ENCODE measurements at regions not wholly inside any gene's neighbourhood (a gene's known extent, or its start where the extent isn't known, plus 50 kb on each side); places are given as distances from the start of the nearest gene placed in this dataset.
A peak's percentile ranks its signal among the peaks of the same experiment; 100 is the strongest.

DNA sequence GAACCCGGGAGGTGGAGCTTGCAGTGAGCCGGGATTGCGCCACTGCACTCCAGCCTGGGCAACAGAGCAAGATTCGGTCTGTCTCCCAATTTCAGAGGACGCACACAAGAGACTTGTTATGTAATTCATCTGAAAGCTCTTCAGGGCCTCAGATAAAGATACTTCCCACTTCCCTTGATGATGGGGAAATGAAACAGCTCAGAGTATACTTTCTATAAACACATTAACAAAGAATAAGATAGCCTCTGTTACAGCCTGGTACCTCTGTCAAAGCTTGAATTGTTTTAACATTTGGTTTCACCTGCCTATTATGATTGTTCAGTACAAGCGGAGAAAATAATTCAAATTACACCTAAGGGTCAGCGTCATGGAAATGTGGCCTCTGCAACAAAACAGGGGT lies 622.9 kb upstream of the ADGRL4 start:
- no peak for DNase-seq (ENCODE audit: low read depth)
- no peak overlapping the region for H3K4me3 ChIP-seq (ENCODE audit: low read depth, low read length)

DNA sequence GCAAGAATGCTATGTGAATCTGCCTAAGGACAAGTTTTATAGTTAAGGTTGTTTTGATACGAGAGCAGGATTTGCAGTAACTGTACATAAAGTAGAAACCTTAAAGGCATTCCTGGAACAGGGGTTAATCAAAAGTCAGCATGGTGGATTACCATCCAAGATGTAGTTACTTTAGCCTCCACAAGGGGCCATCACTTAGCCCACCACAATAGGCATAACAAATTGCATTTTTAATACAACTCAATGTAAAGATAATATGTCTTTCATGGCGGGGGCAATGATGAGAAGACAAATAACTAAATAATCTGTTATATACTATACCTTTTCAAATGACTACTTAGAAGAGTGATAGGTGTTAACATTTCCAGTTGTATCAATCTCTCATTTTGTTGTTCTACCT lies 611.2 kb upstream of the ADGRL4 start:
- no peak for DNase-seq (ENCODE audit: low read depth)
- no peak overlapping the region for H3K4me3 ChIP-seq (ENCODE audit: low read depth, low read length)

DNA sequence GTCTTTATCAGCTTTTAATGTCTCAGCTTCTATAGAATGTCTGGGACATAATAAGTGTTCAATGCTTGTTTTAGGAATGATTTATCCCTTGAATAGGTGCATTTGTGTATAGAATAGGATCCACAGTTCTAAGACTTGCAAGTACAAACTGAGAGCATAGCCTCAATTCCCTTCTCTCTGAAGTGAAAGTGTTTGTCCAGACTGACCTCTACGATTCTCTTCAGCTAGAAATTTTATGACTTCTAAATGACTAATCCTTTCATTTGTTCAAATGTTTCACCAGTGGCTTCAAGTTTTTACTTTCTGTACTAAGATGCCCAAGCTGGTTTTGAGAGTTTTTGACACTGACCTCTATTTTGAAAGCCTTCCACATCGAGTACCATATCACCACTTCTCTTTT lies 608.2 kb upstream of the ADGRL4 start:
- H3K4me3 ChIP-seq (ENCODE audit: low read depth, low read length) = no peak overlapping the region
- peak; percentile 23 for DNase-seq (ENCODE audit: low read depth)

DNA sequence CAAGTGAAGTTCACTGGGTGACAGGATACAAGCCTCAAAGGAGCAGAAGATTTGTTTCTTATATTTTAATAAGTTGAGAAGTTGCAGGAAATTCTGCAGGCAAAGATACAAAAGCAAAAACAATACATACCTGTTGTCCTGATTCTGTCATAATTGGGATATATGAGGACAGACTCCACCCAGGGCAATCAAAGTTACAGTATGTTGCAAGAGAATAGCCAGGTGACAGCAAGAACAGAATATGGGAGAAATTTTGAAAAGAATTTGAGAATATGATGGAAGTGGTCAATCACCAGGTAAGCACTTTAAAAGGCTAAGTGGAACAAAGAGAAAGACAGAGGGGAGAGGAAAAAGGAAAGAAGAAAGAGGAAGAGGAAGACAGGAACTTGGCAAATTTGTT lies 607.6 kb upstream of the ADGRL4 start:
- no peak overlapping the region for H3K4me3 ChIP-seq (ENCODE audit: low read depth, low read length)
- DNase-seq (ENCODE audit: low read depth) = no peak

DNA sequence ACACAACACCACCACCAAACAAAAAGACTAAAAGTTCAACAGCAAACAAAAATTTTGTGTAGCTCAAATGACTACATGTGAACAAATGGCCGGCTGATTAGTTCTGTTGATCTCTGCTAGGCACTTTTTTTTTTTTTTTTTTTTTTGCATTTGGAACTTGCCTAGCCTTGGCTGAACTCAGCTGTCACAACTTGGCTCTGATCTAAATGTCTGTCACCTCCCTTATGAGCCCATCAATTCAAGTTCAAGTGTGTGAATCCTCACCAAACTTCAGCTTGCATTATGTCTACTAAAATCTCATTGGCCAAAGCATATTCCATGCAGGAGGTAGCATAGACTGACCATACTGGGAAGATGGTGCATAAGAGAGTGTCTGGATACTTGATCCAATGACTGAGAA lies 606.5 kb upstream of the ADGRL4 start:
- DNase-seq (ENCODE audit: low read depth) = no peak
- no peak overlapping the region for H3K4me3 ChIP-seq (ENCODE audit: low read depth, low read length)

DNA sequence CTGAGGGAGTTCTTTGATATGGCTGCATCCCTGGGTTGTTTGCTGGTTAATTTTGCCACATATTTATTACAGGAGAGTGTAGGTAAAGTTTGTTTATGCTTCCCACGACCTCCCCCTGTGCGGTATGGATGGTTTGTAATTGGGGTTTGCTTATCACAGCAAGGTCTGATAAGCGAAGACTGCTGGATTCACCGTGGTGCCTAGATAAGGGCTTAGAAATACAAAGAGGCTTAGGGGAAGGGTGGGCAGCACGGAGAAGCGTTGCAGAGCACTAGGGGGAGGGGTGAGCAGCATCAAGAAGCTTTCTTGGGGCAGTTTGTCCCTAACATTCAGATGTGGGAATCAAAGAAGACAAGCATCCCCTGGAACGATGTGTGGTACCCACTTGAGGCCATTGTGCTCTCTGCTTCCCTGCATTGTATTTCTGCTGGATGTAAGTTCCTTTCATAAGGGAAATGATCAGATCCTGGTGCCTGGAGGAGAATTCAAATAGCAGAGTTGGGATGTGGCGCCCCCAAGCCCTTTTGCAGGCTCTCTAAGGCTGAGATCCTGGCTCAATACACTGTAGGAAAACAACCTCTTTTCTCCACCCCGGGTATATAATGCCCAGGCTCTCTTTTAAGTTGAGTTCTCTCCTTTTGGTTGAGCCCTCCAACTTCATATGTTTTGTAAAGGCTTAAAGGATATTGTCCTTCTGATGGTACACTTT lies 598.1 kb upstream of the ADGRL4 start:
- no peak for DNase-seq (ENCODE audit: low read depth)
- H3K4me3 ChIP-seq (ENCODE audit: low read depth, low read length) = no peak overlapping the region

DNA sequence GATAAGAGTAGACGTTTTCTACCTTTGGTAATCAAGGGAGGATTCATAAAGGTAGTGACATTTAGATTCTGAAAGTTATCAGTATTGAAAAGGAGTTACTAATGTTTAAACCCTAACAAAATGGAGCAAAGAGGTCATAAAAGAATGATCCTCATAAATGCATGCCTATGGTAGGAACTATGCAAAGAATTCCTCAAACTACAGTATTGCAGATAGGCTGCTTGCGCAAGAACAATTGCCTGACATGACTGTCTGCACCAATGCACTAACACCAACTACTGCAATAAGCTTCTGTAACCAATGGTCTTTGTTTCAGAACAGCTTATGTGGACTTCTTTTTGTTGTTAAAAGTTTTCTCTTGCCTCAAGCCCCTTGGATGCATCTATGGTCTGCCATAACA lies 597.3 kb upstream of the ADGRL4 start:
- peak; percentile 56 for DNase-seq (ENCODE audit: low read depth)

DNA sequence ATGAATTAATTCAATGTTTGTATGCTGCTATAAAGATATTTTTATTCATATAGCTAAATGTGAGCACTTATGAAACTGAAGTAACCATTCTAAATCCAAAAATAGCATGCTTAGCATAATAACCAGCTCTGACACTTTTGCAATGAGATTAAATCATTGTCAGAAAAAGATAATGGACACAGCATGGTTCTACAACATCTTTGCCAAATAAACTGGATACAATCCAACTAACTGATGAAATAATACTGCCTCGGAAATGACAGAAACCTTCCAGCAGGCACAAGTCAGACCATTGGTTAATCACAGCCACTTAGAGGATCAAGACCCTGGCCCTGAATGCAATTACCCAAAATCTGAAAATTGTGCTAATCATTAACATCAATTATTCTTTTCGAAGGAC lies 592.7 kb upstream of the ADGRL4 start:
- H3K4me3 ChIP-seq (ENCODE audit: low read depth, low read length) = no peak overlapping the region
- DNase-seq (ENCODE audit: low read depth) = no peak

More for the DNA sequence above, 597.3 kb upstream of the ADGRL4 start:
- no peak overlapping the region for H3K4me3 ChIP-seq (ENCODE audit: low read depth, low read length)

DNA sequence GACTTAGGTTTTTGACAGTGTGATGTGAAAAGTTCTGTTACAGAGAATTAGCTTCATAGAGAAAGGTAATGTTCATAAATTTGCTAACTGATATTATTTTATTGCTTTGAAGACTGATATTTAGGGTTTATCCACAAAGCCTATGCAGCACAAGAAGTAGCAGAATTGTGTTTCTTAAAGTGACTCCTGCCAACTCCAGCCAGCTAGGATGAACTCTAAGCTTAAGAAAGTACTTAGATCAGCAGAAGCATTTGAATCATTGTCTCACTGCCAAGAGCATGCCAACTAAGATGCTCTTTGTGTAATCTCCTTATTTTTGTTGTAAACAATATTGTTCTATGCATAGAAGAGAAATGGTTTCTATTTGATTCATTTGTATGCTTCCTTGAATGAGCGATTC lies 589.4 kb upstream of the ADGRL4 start:
- DNase-seq (ENCODE audit: low read depth) = no peak
- no peak overlapping the region for H3K4me3 ChIP-seq (ENCODE audit: low read depth, low read length)

DNA sequence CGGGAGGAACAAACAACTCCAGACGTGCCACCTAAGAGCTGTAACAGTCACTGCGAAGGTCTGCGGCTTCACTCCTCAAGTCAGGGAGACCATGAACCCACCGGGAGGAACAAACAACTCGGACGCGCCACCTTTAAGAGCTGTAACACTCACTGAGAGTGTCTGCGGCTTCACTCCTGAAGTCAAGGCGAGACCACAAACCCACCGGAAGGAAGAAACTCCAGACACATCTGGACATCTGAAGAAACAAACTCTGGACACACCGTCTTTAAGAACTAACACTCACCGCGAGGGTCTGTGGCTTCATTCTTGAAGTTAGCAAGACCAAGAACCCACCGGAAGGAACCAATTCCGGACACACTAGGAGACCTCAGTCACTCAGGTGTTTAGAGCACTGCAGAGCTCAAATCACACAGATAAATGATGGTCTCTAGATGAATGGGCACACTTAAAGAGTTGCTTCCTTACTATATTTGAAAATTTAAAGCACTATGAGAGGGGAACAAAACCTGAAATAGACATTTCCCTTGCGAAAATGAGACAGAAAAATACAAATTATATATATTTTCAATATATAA lies 587.7 kb upstream of the ADGRL4 start:
- H3K4me3 ChIP-seq (ENCODE audit: low read depth, low read length) = no peak overlapping the region
- DNase-seq (ENCODE audit: low read depth) = no peak

DNA sequence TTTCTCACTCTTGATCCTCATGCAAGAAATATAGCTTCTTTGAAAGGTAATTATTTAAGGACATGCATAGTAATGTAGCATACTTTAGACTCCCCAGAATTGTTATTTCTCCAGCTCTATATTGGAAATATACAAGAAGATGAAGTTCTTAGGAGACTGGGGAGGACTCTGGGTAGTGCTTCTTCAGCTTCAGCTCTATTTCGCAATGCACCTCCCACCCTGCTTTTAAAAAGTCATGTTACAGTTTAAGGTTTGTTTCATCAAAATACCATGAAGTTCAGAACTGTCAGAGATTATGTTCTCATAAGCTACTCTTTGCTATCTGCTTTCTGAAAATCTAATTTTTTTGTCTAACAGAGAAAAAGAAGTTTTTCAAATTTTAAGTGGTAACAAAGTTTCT lies 586.2 kb upstream of the ADGRL4 start:
- no peak for DNase-seq (ENCODE audit: low read depth)
- no peak overlapping the region for H3K4me3 ChIP-seq (ENCODE audit: low read depth, low read length)

DNA sequence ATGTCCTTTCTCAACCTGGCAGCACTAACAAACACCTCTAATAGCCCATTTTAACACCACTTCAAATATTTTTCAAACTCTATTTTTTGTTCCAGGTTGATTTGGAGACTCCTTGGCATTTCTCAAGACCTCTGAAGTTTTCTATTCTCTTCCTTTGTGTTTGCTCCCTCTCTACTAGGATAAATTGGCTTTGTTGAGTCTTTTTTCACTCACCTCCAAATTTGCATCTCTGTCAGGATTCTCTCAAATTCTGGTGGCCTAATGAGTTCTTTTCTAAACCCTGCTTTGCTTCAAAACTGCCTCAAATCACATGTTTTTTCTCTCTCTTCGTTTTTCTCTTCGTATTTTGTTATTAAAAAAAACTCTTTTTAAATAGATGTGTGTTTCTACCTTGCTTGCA lies 582.2 kb upstream of the ADGRL4 start:
- no peak for DNase-seq (ENCODE audit: low read depth)
- no peak overlapping the region for H3K4me3 ChIP-seq (ENCODE audit: low read depth, low read length)

DNA sequence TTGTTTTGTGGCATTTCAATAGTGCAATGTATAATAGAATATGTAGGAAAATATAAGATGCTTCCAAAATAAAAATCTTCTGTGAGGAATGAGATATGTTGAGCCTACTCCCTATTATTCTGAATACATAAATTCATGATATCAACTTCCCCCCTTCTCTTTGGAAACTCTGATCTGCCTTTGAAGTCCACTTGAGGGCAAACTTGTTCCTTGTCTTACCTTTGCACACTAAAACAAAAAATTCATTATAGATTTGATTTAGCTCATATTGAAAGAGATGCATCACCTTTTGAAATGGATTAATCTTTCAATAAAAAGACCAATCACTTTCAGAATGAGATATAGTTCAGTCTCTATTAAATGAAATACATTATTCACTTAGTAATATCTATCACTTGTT lies 580.7 kb upstream of the ADGRL4 start:
- no peak overlapping the region for H3K4me3 ChIP-seq (ENCODE audit: low read depth, low read length)

DNA sequence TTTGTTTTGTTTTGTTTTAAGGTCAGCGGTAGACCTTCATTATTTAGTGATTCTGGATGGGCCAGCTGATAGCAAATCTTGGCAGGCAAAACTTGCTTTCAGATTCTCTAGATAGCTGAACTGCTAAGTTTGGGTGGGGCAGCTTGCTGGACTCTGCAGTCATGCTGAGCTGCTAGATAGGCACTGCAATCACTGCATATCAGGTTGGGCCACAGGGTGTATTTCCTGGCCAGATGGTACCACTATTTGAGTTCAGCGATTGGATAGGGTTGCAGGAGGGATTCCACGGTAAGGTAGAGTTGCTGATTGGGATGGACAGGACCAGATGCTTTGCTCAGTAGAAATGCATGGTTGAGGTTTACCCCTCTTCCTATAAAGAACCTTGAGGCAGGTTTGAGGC lies 579.3 kb upstream of the ADGRL4 start:
- H3K4me3 ChIP-seq (ENCODE audit: low read depth, low read length) = no peak overlapping the region
- no peak for DNase-seq (ENCODE audit: low read depth)

More for the DNA sequence above, 580.7 kb upstream of the ADGRL4 start:
- DNase-seq (ENCODE audit: low read depth) = no peak

DNA sequence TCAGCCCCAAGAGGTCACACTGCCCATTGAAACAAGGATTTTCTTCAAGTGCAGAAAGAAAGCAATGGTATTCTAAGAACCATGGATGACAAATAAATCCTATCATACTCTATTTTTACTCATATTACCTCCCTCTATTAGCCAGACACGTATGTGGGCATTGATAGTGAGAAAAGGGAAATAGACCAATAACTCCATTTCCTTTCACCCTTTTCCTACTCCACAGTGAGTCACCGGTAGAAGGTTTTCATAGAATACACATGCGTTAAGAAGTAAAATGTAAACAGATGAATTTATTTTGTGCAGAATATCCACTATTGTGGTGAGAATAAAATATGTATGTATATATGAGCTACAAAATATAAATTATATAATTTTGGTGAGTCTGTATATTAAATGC lies 568.9 kb upstream of the ADGRL4 start:
- H3K4me3 ChIP-seq (ENCODE audit: low read depth, low read length) = no peak overlapping the region
- no peak for DNase-seq (ENCODE audit: low read depth)

DNA sequence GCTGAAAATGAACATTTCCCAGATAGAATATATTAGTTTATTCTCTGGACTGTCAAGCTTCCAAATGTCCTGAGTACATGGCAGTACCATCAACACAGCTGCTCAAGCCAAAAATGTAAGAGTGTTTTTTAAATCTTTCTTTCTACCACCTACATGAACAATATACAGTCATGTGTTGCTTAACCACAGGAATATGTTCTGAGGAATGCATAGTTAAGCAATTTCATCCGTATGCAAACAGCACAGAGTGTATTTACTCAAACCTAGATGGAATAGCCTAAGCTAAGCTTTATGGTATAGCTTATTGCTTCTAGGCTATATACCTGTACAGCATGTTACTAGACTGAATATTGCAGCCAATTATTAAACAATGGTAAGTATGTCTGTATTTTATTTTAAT lies 561.9 kb upstream of the ADGRL4 start:
- DNase-seq (ENCODE audit: low read depth) = peak; percentile 60
- H3K4me3 ChIP-seq (ENCODE audit: low read depth, low read length) = no peak overlapping the region

DNA sequence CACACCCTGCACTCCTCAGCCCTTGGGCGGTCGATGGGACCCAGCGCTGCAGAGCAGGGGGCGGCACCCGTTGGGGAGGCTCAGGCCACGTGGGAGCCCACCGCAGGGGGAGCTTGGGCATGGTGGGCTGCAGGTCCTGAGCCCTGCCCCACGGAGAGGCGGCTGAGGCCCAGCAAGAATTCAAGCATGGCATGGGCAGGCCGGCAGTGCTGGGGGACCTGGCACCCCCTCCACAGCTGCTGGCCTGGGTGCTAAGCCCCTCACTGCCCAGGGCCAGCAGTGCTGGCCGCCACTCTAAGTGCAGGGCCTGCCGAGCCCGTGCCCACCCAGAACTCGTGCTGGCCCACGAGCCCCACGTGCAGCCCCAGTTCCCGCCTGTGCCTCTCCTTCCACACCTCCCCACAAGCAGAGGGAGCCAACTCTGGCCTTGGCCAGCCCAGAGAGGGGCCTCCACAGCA lies 555.0 kb upstream of the ADGRL4 start:
- no peak overlapping the region for H3K4me3 ChIP-seq (ENCODE audit: low read depth, low read length)
- no peak for DNase-seq (ENCODE audit: low read depth)

DNA sequence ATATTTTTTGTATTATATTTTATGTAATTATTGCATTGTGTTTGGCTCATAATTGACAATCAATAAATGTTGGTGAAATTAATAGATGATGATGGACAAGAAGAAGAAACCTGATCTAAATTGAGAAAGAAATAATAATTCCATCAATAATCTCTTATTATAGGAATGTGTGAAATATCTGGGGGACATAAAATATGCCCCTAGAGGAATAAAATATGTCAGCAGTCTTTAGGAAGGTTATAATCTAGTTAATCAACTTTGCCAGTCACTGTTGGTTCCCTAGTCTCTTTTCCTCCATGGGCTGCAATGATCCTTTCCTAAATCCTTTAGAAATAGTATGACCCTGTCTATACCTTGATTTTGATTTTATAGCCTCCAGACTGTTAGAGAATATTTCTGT lies 549.7 kb upstream of the ADGRL4 start:
- no peak for DNase-seq (ENCODE audit: low read depth)
- H3K4me3 ChIP-seq (ENCODE audit: low read depth, low read length) = no peak overlapping the region

DNA sequence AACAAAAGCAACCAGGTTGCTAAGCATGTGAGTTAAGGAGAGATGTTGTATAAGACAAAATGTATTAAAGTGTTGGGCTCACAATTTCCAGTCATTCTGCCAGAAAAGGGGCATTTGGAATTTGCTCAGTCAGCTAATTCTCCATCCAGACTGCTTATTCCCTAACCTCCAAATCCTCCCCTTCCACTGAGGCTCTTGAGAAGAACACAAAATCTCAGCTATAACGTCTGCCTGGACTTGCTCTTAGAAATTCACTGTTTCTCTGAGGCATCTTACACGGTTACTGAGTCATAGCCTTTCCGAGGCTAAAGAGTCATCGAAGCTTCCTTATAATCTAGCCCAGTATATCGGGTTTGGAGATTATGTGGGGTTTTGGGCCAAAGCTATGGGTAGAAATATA lies 548.2 kb upstream of the ADGRL4 start:
- H3K4me3 ChIP-seq (ENCODE audit: low read depth, low read length) = no peak overlapping the region
- no peak for DNase-seq (ENCODE audit: low read depth)

DNA sequence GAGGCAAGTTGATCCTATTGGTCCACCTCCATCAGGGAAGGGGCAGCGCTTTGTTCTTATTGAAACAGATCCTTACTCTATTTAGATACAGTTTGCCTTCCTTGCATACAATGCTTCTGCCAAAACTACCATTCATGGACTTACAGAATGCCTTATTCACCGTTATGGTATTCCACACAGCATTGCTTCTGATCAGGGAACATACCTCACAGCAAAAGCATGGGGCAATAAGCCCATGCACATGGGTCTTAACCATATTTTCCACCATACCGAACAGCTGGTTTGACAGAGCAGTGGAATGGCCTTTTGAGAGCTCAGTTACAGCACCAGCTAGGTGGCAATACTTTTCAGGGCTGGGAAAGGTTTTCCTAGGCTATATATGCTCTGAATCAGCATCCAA lies 544.8 kb upstream of the ADGRL4 start:
- H3K4me3 ChIP-seq (ENCODE audit: low read depth, low read length) = no peak overlapping the region
- peak; percentile 58 for DNase-seq (ENCODE audit: low read depth)

DNA sequence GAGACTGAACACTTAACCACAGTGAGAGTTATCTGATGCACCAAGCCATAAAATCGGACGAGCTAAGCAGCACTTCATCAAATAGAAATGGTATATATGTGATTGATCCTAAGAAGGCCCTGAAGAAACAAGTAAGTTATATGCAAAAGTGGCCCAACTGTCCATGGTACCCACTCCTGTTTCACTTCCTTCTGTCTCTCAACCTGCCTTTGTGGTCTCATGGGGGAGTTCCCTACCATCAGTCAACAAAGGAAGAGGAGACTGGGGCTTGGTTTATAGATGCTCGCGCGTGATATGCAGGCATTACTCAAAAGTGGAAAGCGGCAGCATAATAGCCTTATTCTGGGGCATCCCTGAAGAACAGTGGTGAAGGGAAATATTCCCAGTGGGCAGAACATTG lies 543.9 kb upstream of the ADGRL4 start:
- no peak for DNase-seq (ENCODE audit: low read depth)

More for the DNA sequence above, 543.9 kb upstream of the ADGRL4 start:
- no peak overlapping the region for H3K4me3 ChIP-seq (ENCODE audit: low read depth, low read length)

Measured in skeletal muscle cell (primary cell).